HepG2 (cell line): ENCODE measurements at regions not wholly inside any gene's neighbourhood (a gene's known extent, or its start where the extent isn't known, plus 50 kb on each side); places are given as distances from the start of the nearest gene placed in this dataset.
"Not testable (repeated sequence)": the region's sequence is repeated elsewhere in the genome, so short reads cannot be mapped to it uniquely, and the experiment has no call there.

Experiments used
- ATAC-seq: fragments of 200-7000 bp; cut with Tn5 transposase; 3 replicates; pipeline ENCODE4 v1.9.1; 2020; ENCODE audit warnings: mild to moderate bottlenecking, moderate library complexity
- BruUV-seq: library from RNA; stranded (reverse); fragments of 400-500 nt; replicated peaks from 2 replicates; lab custom pipeline; 2021; lab: Mats Ljungman, UMichigan
- CTCF ChIA-PET: fragments of 300-600 bp; formaldehyde crosslinking; extraction: SDS; loops from one replicate; lab custom pipeline; 2021; ENCODE audit warnings: low total read pairs, inconsistent platforms, low intra/inter-chr PET ratio; lab: Yijun Ruan, JAX
- POLR2A ChIA-PET: fragments of 350-600 bp; sonication (Branson Sonifier 250); formaldehyde crosslinking; loops from one replicate; lab custom pipeline; 2020; ENCODE audit warnings: antibody characterized with exemption, inconsistent platforms; lab: Yijun Ruan, JAX
- DNase-seq: peaks from one replicate; pipeline ENCODE4 v3.0.0-alpha.2; 2015; ENCODE audit warnings: low spot score
- FAIRE-seq: peaks from 3 replicates; lab custom pipeline; 2011; peaks lifted over from hg19 to GRCh38; lab: Jason Lieb, UNC
- H2AFZ ChIP-seq: one replicate; pipeline ENCODE4 v1.6.1; 2011; ENCODE audit warnings: low read length, inconsistent platforms
- H3K27ac ChIP-seq: fragments of 300-600 bp; 3 replicates; pipeline ENCODE4 v1.8.0; 2011; ENCODE audit warnings: mixed run types, mild to moderate bottlenecking, mixed read lengths, low read length, inconsistent platforms; ENCODE audit not compliant: insufficient read depth; ENCODE audit errors: extremely low read length
- H3K27me3 ChIP-seq, 2 experiments: fragments of 200-600 bp in 1 of 2; 2 replicates in 1 of 2; 3 replicates in 1 of 2; pipeline versions ENCODE4 v1.6.0 to v1.8.0; 2011; ENCODE audit warnings: low read length in 2 of 2, mild to moderate bottlenecking in 2 of 2, moderate library complexity in 2 of 2, inconsistent platforms in 1 of 2; ENCODE audit not compliant: insufficient read depth in 2 of 2, control insufficient read depth in 1 of 2
- H3K36me3 ChIP-seq, 2 experiments: fragments of 200-600 bp in 1 of 2; replicated peaks in 1 of 2; 2 replicates in 1 of 2; 3 replicates in 1 of 2; pipeline versions ENCODE4 v1.5.1 to v1.8.0; 2011; ENCODE audit warnings: low read length in 2 of 2, inconsistent platforms in 1 of 2; ENCODE audit not compliant: insufficient read depth in 2 of 2, control insufficient read depth in 1 of 2
- H3K4me1 ChIP-seq: 2 replicates; pipeline ENCODE4 v1.5.1; 2012; ENCODE audit warnings: low read length, inconsistent platforms; ENCODE audit not compliant: insufficient read depth
- H3K4me2 ChIP-seq: 2 replicates; pipeline ENCODE4 v1.6.0; 2011; ENCODE audit warnings: low read depth, low read length, inconsistent platforms
- H3K4me3 ChIP-seq, 3 experiments: fragments of 200-600 bp in 1 of 3; sonication (generic), shearing (Covaris generic) in 1 of 3; replicated peaks in 1 of 3; 2 replicates each; pipeline ENCODE4 v1.5.1; 2011 to 2016; ENCODE audit warnings: low read length in 3 of 3, inconsistent platforms in 2 of 3, low read depth in 2 of 3, mild to moderate bottlenecking in 2 of 3, control low read depth in 1 of 3, mixed read lengths in 1 of 3; ENCODE audit not compliant: insufficient read depth in 1 of 3
- H3K79me2 ChIP-seq: one replicate; pipeline ENCODE4 v1.6.1; 2011; ENCODE audit warnings: low read length, inconsistent platforms; ENCODE audit not compliant: insufficient read depth
- H3K9ac ChIP-seq: 2 replicates; pipeline ENCODE4 v1.6.0; 2011; ENCODE audit warnings: mild to moderate bottlenecking, low read depth, low read length, inconsistent platforms; ENCODE audit not compliant: insufficient read depth
- H3K9me3 ChIP-seq: 2 replicates; pipeline ENCODE4 v1.5.1; 2012; ENCODE audit warnings: mild to moderate bottlenecking, low read length
- H4K20me1 ChIP-seq: 2 replicates; pipeline ENCODE4 v1.6.0; 2011; ENCODE audit warnings: inconsistent platforms, mild to moderate bottlenecking, low read length, moderate library complexity; ENCODE audit not compliant: insufficient read depth
- ATRX ChIP-seq: sonication (generic); formaldehyde crosslinking; IDR thresholded peaks from 2 replicates; pipeline ENCODE4 v1.4.0; 2020; ENCODE audit warnings: missing genetic modification reagents, borderline replicate concordance
- KMT2B ChIP-seq: IDR thresholded peaks from 2 replicates; pipeline ENCODE4 v1.6.1; 2016; ENCODE audit warnings: missing genetic modification reagents, missing compliant biosample characterization
- WIZ ChIP-seq: sonication (generic); formaldehyde crosslinking; IDR thresholded peaks from 2 replicates; pipeline ENCODE4 v1.5.1; 2020; ENCODE audit warnings: mild to moderate bottlenecking, missing genetic modification reagents
- WGBS: methylation state at CpG from one replicate; pipeline ENCODE4 v1.1.6; 2017; ENCODE audit warnings: low lambda C conversion rate; 5-methylcytosine and 5-hydroxymethylcytosine counted together
- in situ Hi-C: cut with HindIII; loops from 2 replicates; pipeline ENCODE4 v1.10.0; 2017; ENCODE audit warnings: low pct_unique_long_range_greater_than_20kb; ENCODE audit not compliant: extremely low pct_ligation_motif_present
- intact Hi-C: fragments of 100-400 bp; cut with micrococcal nuclease; formaldehyde crosslinking; loops from one replicate; pipeline ENCODE4 v1.10.0; 2022; ENCODE audit not compliant: unreplicated experiment

DNA sequence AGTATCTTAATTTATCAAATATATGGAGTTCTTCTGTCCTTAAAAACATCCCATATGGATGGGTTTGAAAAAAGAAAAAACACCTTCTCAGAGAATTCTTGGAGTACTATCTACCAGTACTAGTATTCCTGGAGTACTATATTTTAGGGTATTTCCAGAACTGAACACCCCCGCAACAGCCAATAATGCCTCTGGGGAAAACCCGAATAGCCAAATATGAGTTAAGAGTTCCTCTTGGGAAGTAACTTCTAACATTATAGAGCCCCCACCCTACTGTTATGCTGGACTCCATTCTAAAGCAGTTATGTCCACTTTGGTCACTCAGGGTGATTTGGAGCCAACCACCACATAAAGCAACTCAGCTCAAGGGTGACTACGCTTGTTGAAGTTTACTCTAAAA, 115.0 kb upstream of the RASGEF1B start:
- no peak for DNase-seq
- CTCF ChIA-PET: no interaction called here
- no TSS peak for BruUV-seq
- Histone ChIP-seq H3K9ac (no peak overlapping the region), H3K4me1 (no peaks in the 10 kb centered on the region), H3K4me2 (no peak overlapping the region), H3K36me3 (no peaks in the 10 kb centered on the region), H2AFZ (no peak overlapping the region), H3K27me3 (no peaks in the 10 kb centered on the region), H3K27ac (no peak overlapping the region), H3K79me2 (no peaks in the 10 kb centered on the region), H4K20me1 (no peaks in the 10 kb centered on the region), H3K4me3 (no peak overlapping the region), H3K9me3 (no peaks in the 10 kb centered on the region)
- 79% methylated on average over 3 of the region's 3 CpGs for WGBS
- intact Hi-C loops (no loop called here), in situ Hi-C loops (no loop called here)
- no peak for FAIRE-seq
- TF ChIP-seq ATRX (no peak), KMT2B (no peak), WIZ (no peak)
- POLR2A ChIA-PET: no interaction called here
- ATAC-seq: no peak

DNA sequence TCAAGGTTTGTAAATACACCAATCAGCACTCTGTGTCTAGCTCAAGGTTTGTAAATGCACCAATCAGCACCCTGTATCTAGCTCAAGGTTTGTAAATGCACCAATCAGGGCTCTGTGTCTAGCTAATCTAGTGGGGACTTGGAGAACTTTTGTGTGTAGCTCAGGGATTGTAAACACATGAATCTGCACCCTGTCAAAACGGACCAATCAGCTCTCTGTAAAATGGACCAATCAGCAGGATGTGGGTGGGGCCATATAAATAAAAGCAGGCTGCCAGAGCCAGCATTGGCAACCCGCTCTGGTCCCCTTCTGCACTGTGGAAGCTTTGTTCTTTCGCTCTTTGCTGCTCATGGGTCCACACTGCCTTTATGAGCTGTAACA, 109.3 kb upstream of the RASGEF1B start:
- POLR2A ChIA-PET, H3K9me3 ChIP-seq, in situ Hi-C loops, H3K4me1 ChIP-seq, H3K27me3 ChIP-seq, H3K79me2 ChIP-seq, CTCF ChIA-PET, H3K36me3 ChIP-seq, H3K4me3 ChIP-seq, DNase-seq, intact Hi-C loops, BruUV-seq, H3K27ac ChIP-seq, H3K4me2 ChIP-seq, H3K9ac ChIP-seq, FAIRE-seq, H2AFZ ChIP-seq, ATAC-seq, H4K20me1 ChIP-seq: not testable (repeated sequence)
- 23% methylated on average over 3 of the region's 3 CpGs for WGBS
